Muscle of back (tissue), 3 donors: ENCODE measurements at regions not wholly inside any gene's neighbourhood (a gene's known extent, or its start where the extent isn't known, plus 50 kb on each side); places are given as distances from the start of the nearest gene placed in this dataset.
"Not testable (repeated sequence)": the region's sequence is repeated elsewhere in the genome, so short reads cannot be mapped to it uniquely, and the experiment has no call there.

ENCODE experiments used
- DNase-seq, 3 donors: peaks; one replicate each; pipeline versions ENCODE4 v3.0.0 to v3.0.0-alpha.2; 2013

- not testable (repeated sequence) for DNase-seq
These were observed 61.1 kb upstream of the PHF6 start for GRCh38 chrX:134311994-134312393.

- DNase-seq, result no peak
These were observed 59.7 kb upstream of the PHF6 start for GRCh38 chrX:134313418-134313817.

- DNase-seq, result peak in 1 of 3 donors; percentile 0
These were observed 57.2 kb upstream of the PHF6 start for GRCh38 chrX:134315866-134316265.
